PC-3 (cell line): ENCODE measurements at regions not wholly inside any gene's neighbourhood (a gene's known extent, or its start where the extent isn't known, plus 50 kb on each side); places are given as distances from the start of the nearest gene placed in this dataset.

Source experiments
- CTCF ChIP-seq: fragments of 300-600 bp; sonication (generic); conservative IDR thresholded peaks from 2 replicates; pipeline ENCODE4 v1.5.1; 2017; ENCODE audit warnings: antibody characterized with exemption, low read depth, mild to moderate bottlenecking, low read length
- EZH2 ChIP-seq: fragments of 300-600 bp; sonication (generic); IDR thresholded peaks from one replicate; pipeline ENCODE4 v1.6.1; 2017; ENCODE audit warnings: antibody characterized with exemption, mild to moderate bottlenecking, low read length; ENCODE audit not compliant: unreplicated experiment
- EZH2phosphoT487 ChIP-seq: fragments of 300-600 bp; sonication (generic); IDR thresholded peaks from 2 replicates; pipeline ENCODE4 v1.6.1; 2018; ENCODE audit warnings: mild to moderate bottlenecking, antibody characterized with exemption, low read length, borderline replicate concordance

GRCh38 chr3:16686679-16687078 is 81.5 kb upstream of the DAZL start:
- no peak for TF ChIP-seq EZH2phosphoT487
- TF ChIP-seq CTCF, result no peak
- TF ChIP-seq EZH2, result no peak
